HG03520 (cell line): ENCODE measurements at regions not wholly inside any gene's neighbourhood (a gene's known extent, or its start where the extent isn't known, plus 50 kb on each side); places are given as distances from the start of the nearest gene placed in this dataset.

Experiments used
- ATAC-seq: cut with Tn5 transposase; IDR thresholded peaks from one replicate; pipeline ENCODE4 v1.9.1; 2021; ENCODE audit warnings: mild to moderate bottlenecking, moderate library complexity; ENCODE audit not compliant: unreplicated experiment

GRCh38 chr7:46652317-46652716 is 731.2 kb upstream of the IGFBP3 start:
- ATAC-seq: no peak

GRCh38 chr7:46651561-46652088 is 730.6 kb upstream of the IGFBP3 start:
- ATAC-seq: no peak

- ATAC-seq: no peak
These were observed 730.0 kb upstream of the IGFBP3 start for GRCh38 chr7:46651070-46651469.

- no peak for ATAC-seq
These were observed 728.8 kb upstream of the IGFBP3 start for GRCh38 chr7:46649876-46650275.

GRCh38 chr7:46637793-46638735 is 717.0 kb upstream of the IGFBP3 start:
- no peak for ATAC-seq

- ATAC-seq: no peak
These were observed 715.0 kb upstream of the IGFBP3 start for GRCh38 chr7:46636022-46636421.

GRCh38 chr7:46633630-46634240 is 712.7 kb upstream of the IGFBP3 start:
- ATAC-seq: no peak

- no peak for ATAC-seq
These were observed 712.1 kb upstream of the IGFBP3 start for GRCh38 chr7:46633200-46633599.

- no peak for ATAC-seq
These were observed 709.0 kb upstream of the IGFBP3 start for GRCh38 chr7:46630031-46630430.

GRCh38 chr7:46628389-46628788 is 707.3 kb upstream of the IGFBP3 start:
- ATAC-seq: no peak

GRCh38 chr7:46626691-46627310 is 705.7 kb upstream of the IGFBP3 start:
- no peak for ATAC-seq

GRCh38 chr7:46626261-46626660 is 705.2 kb upstream of the IGFBP3 start:
- ATAC-seq: no peak

GRCh38 chr7:46625032-46625431 is 704.0 kb upstream of the IGFBP3 start:
- no peak for ATAC-seq

GRCh38 chr7:46622251-46622650 is 701.2 kb upstream of the IGFBP3 start:
- no peak for ATAC-seq

GRCh38 chr7:46619723-46620310 is 698.7 kb upstream of the IGFBP3 start:
- ATAC-seq: no peak

- ATAC-seq: no peak
These were observed 695.6 kb upstream of the IGFBP3 start for GRCh38 chr7:46616636-46617035.

GRCh38 chr7:46613551-46613950 is 692.5 kb upstream of the IGFBP3 start:
- ATAC-seq: no peak

GRCh38 chr7:46613116-46613515 is 692.0 kb upstream of the IGFBP3 start:
- no peak for ATAC-seq

- ATAC-seq: no peak
These were observed 690.4 kb upstream of the IGFBP3 start for GRCh38 chr7:46611508-46611907.

- no peak for ATAC-seq
These were observed 689.7 kb upstream of the IGFBP3 start for GRCh38 chr7:46610746-46611145.

GRCh38 chr7:46607176-46607575 is 686.1 kb upstream of the IGFBP3 start:
- ATAC-seq: no peak
